SKM-1 treated with dmso at 0.1 percent for 144 hours (cell line): ENCODE measurements at regions not wholly inside any gene's neighbourhood (a gene's known extent, or its start where the extent isn't known, plus 50 kb on each side); places are given as distances from the start of the nearest gene placed in this dataset.
"Not testable (repeated sequence)": the region's sequence is repeated elsewhere in the genome, so short reads cannot be mapped to it uniquely, and the experiment has no call there.

ENCODE experiments used
- DNase-seq: peaks from one replicate; lab custom pipeline; 2025; ENCODE audit not compliant: unreplicated experiment; lab: John Stamatoyannopoulos, UW

- no peak for DNase-seq
Measured at GRCh38 chr5:92371889-92372235, 988.7 kb upstream of the ARRDC3 start.

DNA sequence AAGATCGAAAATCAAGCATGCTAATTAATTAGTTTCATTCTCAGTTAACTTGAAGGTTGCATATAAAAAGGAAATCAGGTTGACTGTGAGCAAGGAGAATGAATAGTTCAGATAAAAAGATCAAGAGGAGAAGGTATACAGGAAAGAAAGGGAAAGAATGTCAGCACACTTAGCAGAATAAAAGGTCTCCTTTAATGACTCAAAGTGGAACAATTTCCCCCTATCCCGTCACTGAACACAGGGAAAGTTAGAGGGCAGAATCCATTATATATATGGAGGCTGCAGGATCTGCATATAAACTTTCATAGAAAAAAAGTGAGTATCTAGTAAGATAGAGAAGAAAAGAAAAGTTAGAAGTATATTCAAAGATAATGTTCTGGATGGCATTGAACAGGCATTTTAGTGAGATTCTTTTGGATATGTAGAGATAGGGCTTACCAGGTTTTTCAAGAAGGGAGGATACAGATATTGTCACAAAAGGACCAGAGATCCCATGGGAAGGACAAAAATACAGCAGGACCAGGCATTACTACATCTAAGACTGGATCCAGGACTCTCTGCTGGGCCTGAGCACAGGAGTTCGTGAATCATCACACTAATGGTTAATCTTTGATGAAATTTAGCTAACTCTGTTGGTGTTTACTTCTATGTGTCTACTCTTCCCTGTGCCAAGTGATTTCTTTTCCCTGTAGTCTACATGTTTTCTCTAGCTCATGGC, 988.2 kb upstream of the ARRDC3 start:
- DNase-seq: no peak

- DNase-seq: no peak
Measured at GRCh38 chr5:92370032-92370431, 986.9 kb upstream of the ARRDC3 start.

- DNase-seq: no peak
Measured at GRCh38 chr5:92369587-92369986, 986.5 kb upstream of the ARRDC3 start.

GRCh38 chr5:92364986-92365550, 982.0 kb upstream of the ARRDC3 start:
- no peak for DNase-seq

- no peak for DNase-seq
Measured at GRCh38 chr5:92353107-92354030, 970.3 kb upstream of the ARRDC3 start.

DNA sequence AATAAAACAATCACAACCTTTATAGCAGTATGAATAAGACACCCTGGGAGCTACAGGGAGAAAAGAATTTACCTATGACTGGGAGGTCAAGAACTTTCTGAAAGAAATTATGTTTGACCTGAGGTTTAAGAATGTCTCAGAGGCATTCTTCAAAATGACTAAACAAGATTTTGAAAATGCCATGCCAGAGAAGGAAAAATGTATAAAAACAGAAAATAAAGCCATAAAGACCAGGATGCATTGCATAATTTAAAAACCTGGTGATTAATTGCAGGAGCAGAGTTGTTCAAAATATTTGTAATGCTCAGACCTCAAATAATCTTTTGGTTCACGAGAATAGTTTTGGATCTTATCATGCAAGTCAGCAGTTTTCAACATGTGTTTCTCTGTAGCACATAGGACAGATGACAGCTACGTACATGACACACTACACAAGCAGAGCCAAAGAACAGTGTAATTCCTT, 954.7 kb upstream of the ARRDC3 start:
- DNase-seq: no peak

- DNase-seq: peak; percentile 12
Measured at GRCh38 chr5:92332039-92332438, 948.9 kb upstream of the ARRDC3 start.

GRCh38 chr5:92330365-92330764, 947.2 kb upstream of the ARRDC3 start:
- no peak for DNase-seq

GRCh38 chr5:92329759-92330158, 946.6 kb upstream of the ARRDC3 start:
- DNase-seq: no peak

DNA sequence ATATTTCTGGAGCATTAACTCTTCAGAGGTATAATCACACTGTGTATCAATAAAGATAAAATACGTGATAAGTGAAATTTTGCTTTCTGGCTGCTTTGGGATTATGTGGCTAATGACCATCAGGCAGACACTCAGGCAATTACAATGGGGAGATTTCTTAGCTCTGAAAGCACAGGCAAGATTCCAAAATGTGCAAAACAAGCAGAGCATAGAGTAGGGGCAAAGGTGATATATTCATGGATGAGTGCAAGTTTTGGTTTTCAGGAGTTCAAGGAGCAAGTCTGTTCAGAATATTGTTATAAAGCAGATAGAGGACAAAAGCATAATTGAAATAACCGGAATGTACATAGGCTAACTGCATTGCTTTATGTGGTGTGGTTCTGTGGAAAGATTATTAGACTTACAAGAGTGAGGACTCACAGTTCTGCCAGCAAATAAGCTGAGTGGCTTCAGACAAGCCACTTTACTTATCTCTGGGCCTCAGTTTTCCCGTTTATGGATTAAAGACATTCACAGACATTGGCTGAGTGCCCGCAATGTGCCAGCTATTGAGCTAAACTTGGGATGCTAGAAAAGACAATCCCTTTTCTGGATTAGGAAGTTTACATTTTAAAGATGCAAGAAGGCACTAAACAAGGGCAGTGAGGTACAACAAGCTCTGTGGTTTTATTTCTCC, 945.6 kb upstream of the ARRDC3 start:
- DNase-seq: no peak

GRCh38 chr5:92320446-92320845, 937.3 kb upstream of the ARRDC3 start:
- no peak for DNase-seq

GRCh38 chr5:92313385-92313784, 930.3 kb upstream of the ARRDC3 start:
- no peak for DNase-seq

DNA sequence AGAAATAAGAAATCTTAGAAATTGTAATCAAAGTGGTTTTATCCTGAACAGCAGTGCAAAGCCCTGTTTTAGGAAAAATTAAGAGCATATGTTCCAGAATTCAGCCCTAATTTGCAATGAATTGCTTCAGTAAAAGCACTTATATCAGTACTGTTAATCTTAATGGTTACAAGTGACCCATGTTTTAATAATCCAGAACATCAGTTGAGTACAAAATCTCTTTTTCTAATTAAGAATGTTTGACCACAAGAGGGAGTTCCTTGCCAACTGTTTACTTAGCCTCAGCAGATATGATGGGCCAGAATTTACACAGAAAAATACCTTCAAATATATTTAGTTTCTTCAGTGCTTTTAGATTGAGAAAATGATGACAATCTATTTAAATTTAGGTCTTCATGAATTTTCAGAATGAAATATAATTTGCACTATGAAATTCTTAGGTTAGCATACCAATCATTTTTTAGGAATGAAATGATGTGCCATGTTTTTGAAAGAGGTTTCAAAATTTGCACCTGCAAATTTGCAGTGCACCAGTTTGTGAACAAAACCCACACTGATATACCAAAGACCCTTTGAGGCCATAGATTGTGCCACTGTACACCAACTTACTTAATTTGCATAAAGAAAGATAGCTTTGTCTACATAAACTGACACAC, 926.3 kb upstream of the ARRDC3 start:
- no peak for DNase-seq

- DNase-seq: no peak
Measured at GRCh38 chr5:92308679-92309078, 925.6 kb upstream of the ARRDC3 start.

- not testable (repeated sequence) for DNase-seq
Measured at GRCh38 chr5:92302356-92302755, 919.2 kb upstream of the ARRDC3 start.

- no peak for DNase-seq
Measured at GRCh38 chr5:92283521-92283920, 900.4 kb upstream of the ARRDC3 start.

DNA sequence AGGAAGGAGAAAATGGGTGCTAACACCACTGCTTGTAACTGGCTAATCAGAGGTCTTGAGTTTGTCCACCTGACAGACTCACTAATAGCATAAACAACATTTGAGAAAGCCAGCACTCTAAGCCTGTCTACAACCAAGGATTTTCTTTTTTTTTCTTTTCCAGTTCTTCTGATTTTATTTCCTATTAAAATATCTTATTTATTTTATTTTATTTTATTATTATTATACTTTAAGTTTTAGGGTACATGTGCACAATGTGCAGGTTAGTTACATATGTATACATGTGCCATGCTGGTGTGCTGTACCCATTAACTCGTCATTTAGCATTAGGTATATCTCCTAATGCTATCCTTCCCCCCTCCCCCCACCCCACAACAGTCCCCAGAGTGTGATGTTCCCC, 888.6 kb upstream of the ARRDC3 start:
- DNase-seq: not testable (repeated sequence)

- no peak for DNase-seq
Measured at GRCh38 chr5:92268343-92268742, 885.2 kb upstream of the ARRDC3 start.

DNA sequence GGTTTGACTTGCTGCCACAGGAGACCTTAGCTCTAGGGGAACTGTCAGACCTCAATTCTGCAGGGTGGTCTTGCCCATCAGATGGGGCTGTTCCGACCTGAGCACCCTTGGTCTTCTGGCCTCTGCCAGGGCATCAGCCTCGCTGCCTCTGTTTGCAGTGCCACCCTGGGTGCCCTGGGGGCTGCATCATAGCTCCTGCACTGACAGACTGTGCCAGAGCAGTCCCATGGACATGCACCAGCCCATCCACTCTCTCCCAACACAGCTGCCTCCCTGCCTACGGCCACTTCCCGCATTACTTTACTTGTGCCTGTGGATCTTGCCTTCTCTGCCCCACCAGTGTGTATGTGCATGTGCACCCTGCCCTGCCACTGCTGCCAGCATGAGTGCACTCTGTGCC, 884.7 kb upstream of the ARRDC3 start:
- no peak for DNase-seq

- no peak for DNase-seq
Measured at GRCh38 chr5:92265804-92266203, 882.7 kb upstream of the ARRDC3 start.
